Peyer's patch (tissue), 4 donors: ENCODE measurements at regions not wholly inside any gene's neighbourhood (a gene's known extent, or its start where the extent isn't known, plus 50 kb on each side); places are given as distances from the start of the nearest gene placed in this dataset.
"Not testable (repeated sequence)": the region's sequence is repeated elsewhere in the genome, so short reads cannot be mapped to it uniquely, and the experiment has no call there.

Experiments used
- DNase-seq, 3 donors: peaks; one replicate each; pipeline ENCODE4 v3.0.0-alpha.2; 2017 to 2019
- H3K27ac ChIP-seq, 4 donors: fragments of 200-600 bp; sonication (generic); one replicate each; pipeline ENCODE4 v1.5.1; 2016 to 2019
- H3K27me3 ChIP-seq, 2 donors: fragments of 200-600 bp; sonication (generic); one replicate each; pipeline ENCODE4 v1.5.1; 2019
- H3K36me3 ChIP-seq, 3 donors: fragments of 200-600 bp; sonication (generic); one replicate each; pipeline ENCODE4 v1.5.1; 2016 to 2019
- H3K4me1 ChIP-seq, 4 donors: fragments of 200-600 bp; sonication (generic); one replicate each; pipeline ENCODE4 v1.5.1; 2016 to 2019
- H3K4me3 ChIP-seq, 4 donors: fragments of 200-600 bp; sonication (generic); 1 replicate in 3 of 4; 2 replicates in 1 of 4; pipeline ENCODE4 v1.5.1; 2016 to 2019; ENCODE audit warnings: mild to moderate bottlenecking in 1 of 4
- H3K9me3 ChIP-seq, 4 donors: fragments of 200-600 bp; sonication (generic); one replicate each; pipeline ENCODE4 v1.5.1; 2016 to 2019; ENCODE audit warnings: mild to moderate bottlenecking in 1 of 4
- POLR2A ChIP-seq, 2 donors: fragments of 450-650 bp; IDR thresholded peaks; one replicate each; pipeline ENCODE4 v1.5.1; 2017; ENCODE audit warnings: antibody characterized with exemption in 2 of 2, mild to moderate bottlenecking in 2 of 2, moderate library complexity in 2 of 2
- TF ChIP-seq, protein P1 (sequence below), 6 experiments: fragments of 450-650 bp in 4 of 6; fragments of 200-600 bp in 2 of 6; sonication (generic) in 1 of 6; IDR thresholded peaks; one replicate each; pipeline ENCODE4 v1.5.1; 2017 to 2019; ENCODE audit warnings: antibody characterized with exemption in 6 of 6, mild to moderate bottlenecking in 3 of 6, moderate library complexity in 1 of 6

GRCh38 chr7:113367041-113367586, 248.8 kb upstream of the SMIM30 start:
- H3K36me3 ChIP-seq, result no peaks in the 10 kb centered on the region
- H3K27ac ChIP-seq, result no peak overlapping the region
- no peaks in the 10 kb centered on the region for H3K9me3 ChIP-seq
- DNase-seq, result no peak
- H3K27me3 ChIP-seq, result no peaks in the 10 kb centered on the region
- no peak overlapping the region for H3K4me3 ChIP-seq
- no peak for TF ChIP-seq POLR2A (IDR thresholded peaks at IDR 0.05)
- TF ChIP-seq, protein P1, sequence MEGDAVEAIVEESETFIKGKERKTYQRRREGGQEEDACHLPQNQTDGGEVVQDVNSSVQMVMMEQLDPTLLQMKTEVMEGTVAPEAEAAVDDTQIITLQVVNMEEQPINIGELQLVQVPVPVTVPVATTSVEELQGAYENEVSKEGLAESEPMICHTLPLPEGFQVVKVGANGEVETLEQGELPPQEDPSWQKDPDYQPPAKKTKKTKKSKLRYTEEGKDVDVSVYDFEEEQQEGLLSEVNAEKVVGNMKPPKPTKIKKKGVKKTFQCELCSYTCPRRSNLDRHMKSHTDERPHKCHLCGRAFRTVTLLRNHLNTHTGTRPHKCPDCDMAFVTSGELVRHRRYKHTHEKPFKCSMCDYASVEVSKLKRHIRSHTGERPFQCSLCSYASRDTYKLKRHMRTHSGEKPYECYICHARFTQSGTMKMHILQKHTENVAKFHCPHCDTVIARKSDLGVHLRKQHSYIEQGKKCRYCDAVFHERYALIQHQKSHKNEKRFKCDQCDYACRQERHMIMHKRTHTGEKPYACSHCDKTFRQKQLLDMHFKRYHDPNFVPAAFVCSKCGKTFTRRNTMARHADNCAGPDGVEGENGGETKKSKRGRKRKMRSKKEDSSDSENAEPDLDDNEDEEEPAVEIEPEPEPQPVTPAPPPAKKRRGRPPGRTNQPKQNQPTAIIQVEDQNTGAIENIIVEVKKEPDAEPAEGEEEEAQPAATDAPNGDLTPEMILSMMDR (IDR thresholded peaks at IDR 0.05), result no peak
- H3K4me1 ChIP-seq, result no peaks in the 10 kb centered on the region

- Histone ChIP-seq H3K36me3 (no peaks in the 10 kb centered on the region), H3K27ac (no peak overlapping the region), H3K4me1 (no peaks in the 10 kb centered on the region), H3K4me3 (no peak overlapping the region), H3K27me3 (no peaks in the 10 kb centered on the region), H3K9me3 (no peaks in the 10 kb centered on the region)
- no peak for DNase-seq
- no peak for TF ChIP-seq POLR2A (IDR thresholded peaks at IDR 0.05)
- TF ChIP-seq, protein P1 (IDR thresholded peaks at IDR 0.05), result no peak
These were observed 247.8 kb upstream of the SMIM30 start for GRCh38 chr7:113366122-113366521.

DNA sequence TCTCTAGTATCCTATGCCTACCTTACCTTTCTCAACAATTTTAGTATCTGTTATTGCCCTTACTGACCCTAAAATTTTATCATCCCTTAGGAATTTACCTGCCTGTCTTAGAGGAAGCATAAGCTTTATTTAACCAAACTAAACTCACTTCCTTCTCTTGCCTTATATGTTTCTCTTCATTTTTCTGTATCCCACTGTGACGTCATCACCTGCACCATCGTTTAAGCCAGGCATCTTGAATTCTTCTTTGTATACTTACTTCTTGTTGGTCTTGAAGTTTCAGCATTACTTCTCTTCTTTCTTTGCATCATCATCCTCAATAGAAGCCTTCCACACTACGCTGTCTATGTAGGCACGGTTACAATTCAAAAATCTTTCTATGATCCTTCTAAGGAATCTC, 231.0 kb upstream of the SMIM30 start:
- Histone ChIP-seq H3K36me3 (no peaks in the 10 kb centered on the region), H3K4me3 (no peak overlapping the region), H3K27me3 (no peaks in the 10 kb centered on the region), H3K27ac (no peak overlapping the region), H3K4me1 (no peaks in the 10 kb centered on the region), H3K9me3 (no peaks in the 10 kb centered on the region)
- no peak for DNase-seq
- TF ChIP-seq POLR2A (IDR thresholded peaks at IDR 0.05), result no peak
- TF ChIP-seq, protein P1 (IDR thresholded peaks at IDR 0.05), result no peak

DNA sequence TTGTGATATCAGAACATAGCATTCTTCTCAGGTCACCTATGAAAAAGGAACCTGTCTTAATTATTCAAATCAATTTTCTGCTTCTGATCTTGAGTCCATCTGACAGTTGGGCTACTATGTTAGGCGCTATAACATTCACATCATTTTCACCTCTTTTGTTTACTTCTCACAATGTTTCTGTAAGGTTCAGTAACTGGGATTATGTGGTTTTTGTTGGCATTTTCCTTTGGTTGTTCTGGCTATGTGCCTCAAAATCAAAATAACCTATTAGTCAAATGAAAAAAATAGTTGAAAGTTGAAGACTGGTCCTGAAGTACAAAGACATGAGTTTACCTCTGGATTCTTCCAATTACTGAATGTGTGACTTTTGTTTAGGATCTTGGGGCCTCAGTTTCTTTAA, 221.3 kb upstream of the SMIM30 start:
- Histone ChIP-seq H3K9me3 (no peaks in the 10 kb centered on the region), H3K4me1 (no peaks in the 10 kb centered on the region), H3K4me3 (no peak overlapping the region), H3K27ac (no peak overlapping the region), H3K36me3 (no peaks in the 10 kb centered on the region), H3K27me3 (no peaks in the 10 kb centered on the region)
- no peak for DNase-seq
- TF ChIP-seq, protein P1 (IDR thresholded peaks at IDR 0.05), result no peak

DNA sequence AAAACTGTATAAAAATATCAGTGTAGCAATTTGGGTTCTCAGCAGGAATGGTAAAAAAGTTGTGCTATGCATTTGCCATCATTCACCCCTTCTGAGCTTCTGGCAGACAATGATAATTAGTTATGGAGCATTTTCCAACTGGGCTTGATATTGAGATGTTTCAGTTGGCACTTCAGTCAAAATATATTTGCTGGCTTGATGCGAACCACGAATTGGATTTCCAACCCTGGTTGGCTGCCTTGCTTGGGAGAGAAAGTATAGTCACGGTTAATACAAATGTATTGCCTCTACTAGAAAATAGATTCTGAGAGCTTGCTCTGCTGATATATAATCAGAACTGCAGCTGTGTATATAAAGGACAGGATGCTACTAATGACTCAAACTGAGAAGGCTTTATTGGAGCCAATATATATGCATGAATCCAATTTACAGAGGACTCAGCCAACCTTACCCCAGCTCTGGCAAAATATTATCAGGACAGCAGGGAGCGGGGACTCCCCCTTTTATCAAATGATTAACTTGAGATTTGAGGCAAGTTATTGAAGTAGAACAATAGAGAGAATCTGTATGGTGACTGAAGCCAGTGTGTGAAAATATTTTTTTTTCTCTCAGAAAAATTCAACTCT, 219.8 kb upstream of the SMIM30 start:
- Histone ChIP-seq H3K36me3 (no peaks in the 10 kb centered on the region), H3K9me3 (no peaks in the 10 kb centered on the region), H3K27ac (no peak overlapping the region), H3K4me1 (no peaks in the 10 kb centered on the region), H3K4me3 (no peak overlapping the region), H3K27me3 (no peaks in the 10 kb centered on the region)
- DNase-seq, result no peak
- no peak for TF ChIP-seq POLR2A (IDR thresholded peaks at IDR 0.05)
- TF ChIP-seq, protein P1 (IDR thresholded peaks at IDR 0.05), result no peak

DNA sequence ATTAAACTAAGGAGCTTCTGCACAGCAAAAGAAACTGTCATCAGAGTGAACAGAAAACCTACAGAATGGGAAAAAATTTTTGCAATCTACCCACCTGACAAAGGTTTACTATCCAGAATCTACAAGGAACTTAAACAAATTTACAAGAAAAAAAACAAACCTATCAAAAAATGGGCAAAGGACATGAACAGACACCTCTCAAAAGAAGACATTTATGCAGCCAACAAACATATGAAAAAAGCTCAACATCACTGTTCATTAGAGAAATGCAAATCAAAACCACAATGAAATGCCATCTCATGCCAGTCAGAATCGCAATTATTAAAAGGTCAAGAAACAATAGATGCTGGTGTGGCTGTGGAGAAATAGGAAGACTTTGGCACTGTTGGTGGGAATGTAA, 218.5 kb upstream of the SMIM30 start:
- not testable (repeated sequence) for H3K9me3 ChIP-seq, DNase-seq, H3K36me3 ChIP-seq, H3K4me3 ChIP-seq, H3K4me1 ChIP-seq, H3K27ac ChIP-seq, H3K27me3 ChIP-seq
